ENCODE measurements at regions not wholly inside any gene's neighbourhood (a gene's known extent, or its start where the extent isn't known, plus 50 kb on each side); places are given as distances from the start of the nearest gene placed in this dataset.
"Not testable (repeated sequence)": the region's sequence is repeated elsewhere in the genome, so short reads cannot be mapped to it uniquely, and the experiment has no call there.

DNA sequence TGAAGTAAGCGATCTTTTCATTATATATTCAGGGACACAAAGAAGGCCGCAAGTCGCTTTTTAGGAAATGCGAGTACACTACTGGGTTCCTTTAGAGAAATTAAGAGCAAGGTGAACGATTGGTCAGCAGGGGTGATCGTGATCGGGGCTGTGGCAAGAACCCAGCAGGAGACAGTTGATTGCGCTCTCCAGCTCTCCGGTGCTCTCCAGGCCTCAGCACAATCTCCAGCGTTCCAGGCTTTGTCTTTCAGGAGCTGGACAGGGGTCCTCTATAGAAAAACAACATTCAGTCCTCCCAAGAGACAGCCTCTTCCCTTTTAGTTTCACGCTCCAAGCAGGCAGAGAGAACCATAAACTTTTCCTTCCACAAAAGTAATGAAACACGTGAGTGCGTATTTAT lies 170.5 kb upstream of the KLF6 start:
- no peak overlapping the region for H3K27ac Mint-ChIP-seq (ENCODE audit: unreplicated experiment)
- DNase-seq (ENCODE audit: low spot score): peak; percentile 16
- no peak for TF ChIP-seq CTCF (IDR thresholded peaks at IDR 0.05; ENCODE audit: unreplicated experiment)
- H3K27me3 Mint-ChIP-seq (ENCODE audit: unreplicated experiment): no peaks in the 10 kb centered on the region
- H3K9me3 Mint-ChIP-seq (ENCODE audit: unreplicated experiment): no peaks in the 10 kb centered on the region
- no peak overlapping the region for H3K4me3 Mint-ChIP-seq (ENCODE audit: unreplicated experiment)
- H3K36me3 Mint-ChIP-seq (ENCODE audit: low read depth, unreplicated experiment): no peaks in the 10 kb centered on the region
- H3K4me1 Mint-ChIP-seq (ENCODE audit: unreplicated experiment): peaks cover 6% of the 10 kb centered on the region

GRCh38 chr10:3954615-3955014 lies 169.6 kb upstream of the KLF6 start:
- TF ChIP-seq CTCF (IDR thresholded peaks at IDR 0.05; ENCODE audit: unreplicated experiment): no peak
- H3K27ac Mint-ChIP-seq (ENCODE audit: unreplicated experiment): no peak overlapping the region
- no peak overlapping the region for H3K4me3 Mint-ChIP-seq (ENCODE audit: unreplicated experiment)

GRCh38 chr10:3954007-3954406 lies 169.0 kb upstream of the KLF6 start:
- H3K36me3 Mint-ChIP-seq (ENCODE audit: low read depth, unreplicated experiment); H3K27me3 Mint-ChIP-seq (ENCODE audit: unreplicated experiment); H3K4me3 Mint-ChIP-seq (ENCODE audit: unreplicated experiment); H3K9me3 Mint-ChIP-seq (ENCODE audit: unreplicated experiment); H3K4me1 Mint-ChIP-seq (ENCODE audit: unreplicated experiment); DNase-seq (ENCODE audit: low spot score); H3K27ac Mint-ChIP-seq (ENCODE audit: unreplicated experiment): not testable (repeated sequence)

More at GRCh38 chr10:3954615-3955014, 169.6 kb upstream of the KLF6 start:
- Mint-ChIP-seq H3K27me3 (ENCODE audit: unreplicated experiment) (no peaks in the 10 kb centered on the region), H3K4me1 (ENCODE audit: unreplicated experiment) (peaks cover 6% of the 10 kb centered on the region), H3K9me3 (ENCODE audit: unreplicated experiment) (no peaks in the 10 kb centered on the region), H3K36me3 (ENCODE audit: low read depth, unreplicated experiment) (no peaks in the 10 kb centered on the region)
- DNase-seq (ENCODE audit: low spot score): no peak

GRCh38 chr10:3951993-3952392 lies 167.0 kb upstream of the KLF6 start:
- Mint-ChIP-seq H3K9me3 (ENCODE audit: unreplicated experiment) (no peaks in the 10 kb centered on the region), H3K27me3 (ENCODE audit: unreplicated experiment) (no peaks in the 10 kb centered on the region), H3K27ac (ENCODE audit: unreplicated experiment) (no peak overlapping the region), H3K4me1 (ENCODE audit: unreplicated experiment) (peaks cover 3% of the 10 kb centered on the region), H3K4me3 (ENCODE audit: unreplicated experiment) (no peak overlapping the region), H3K36me3 (ENCODE audit: low read depth, unreplicated experiment) (no peaks in the 10 kb centered on the region)
- DNase-seq (ENCODE audit: low spot score): no peak
- no peak for TF ChIP-seq CTCF (IDR thresholded peaks at IDR 0.05; ENCODE audit: unreplicated experiment)

DNA sequence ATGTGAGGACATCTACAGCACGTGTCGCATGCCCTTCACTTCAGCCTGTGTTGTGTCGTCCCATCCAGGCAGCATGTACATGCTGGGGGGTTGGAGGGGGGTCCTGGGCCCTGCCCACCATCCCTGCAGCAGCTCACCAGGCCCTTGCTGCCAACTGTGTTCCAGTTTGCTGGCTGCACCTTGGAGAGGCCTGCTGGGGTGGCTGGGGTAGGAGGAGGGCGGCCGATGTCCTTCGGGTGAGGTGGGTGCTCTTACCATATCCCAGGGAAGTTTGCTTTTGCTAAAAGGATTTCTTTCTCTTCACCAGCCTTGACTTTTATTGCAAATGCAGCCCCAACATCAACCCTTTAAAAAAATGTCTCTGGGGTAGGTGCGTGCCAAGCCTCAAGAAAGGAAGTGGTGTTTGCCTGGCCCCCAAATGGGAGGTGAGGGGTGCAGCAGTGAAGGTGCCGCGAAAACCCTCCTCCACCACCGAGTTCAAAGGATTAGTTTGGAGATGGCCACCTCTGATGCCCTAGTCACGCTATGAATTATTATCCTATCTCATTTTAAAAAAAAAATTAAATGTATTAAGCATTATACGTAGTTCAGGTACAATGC lies 165.8 kb upstream of the KLF6 start:
- DNase-seq (ENCODE audit: low spot score): no peak
- Mint-ChIP-seq H3K4me1 (ENCODE audit: unreplicated experiment) (peaks cover 3% of the 10 kb centered on the region), H3K36me3 (ENCODE audit: low read depth, unreplicated experiment) (no peaks in the 10 kb centered on the region), H3K9me3 (ENCODE audit: unreplicated experiment) (no peaks in the 10 kb centered on the region), H3K4me3 (ENCODE audit: unreplicated experiment) (no peak overlapping the region), H3K27me3 (ENCODE audit: unreplicated experiment) (no peaks in the 10 kb centered on the region), H3K27ac (ENCODE audit: unreplicated experiment) (no peak overlapping the region)
- TF ChIP-seq CTCF (IDR thresholded peaks at IDR 0.05; ENCODE audit: unreplicated experiment): no peak

Data from endothelial cell (in vitro differentiated cells).